ENCODE measurements at regions not wholly inside any gene's neighbourhood (a gene's known extent, or its start where the extent isn't known, plus 50 kb on each side); places are given as distances from the start of the nearest gene placed in this dataset.

DNA sequence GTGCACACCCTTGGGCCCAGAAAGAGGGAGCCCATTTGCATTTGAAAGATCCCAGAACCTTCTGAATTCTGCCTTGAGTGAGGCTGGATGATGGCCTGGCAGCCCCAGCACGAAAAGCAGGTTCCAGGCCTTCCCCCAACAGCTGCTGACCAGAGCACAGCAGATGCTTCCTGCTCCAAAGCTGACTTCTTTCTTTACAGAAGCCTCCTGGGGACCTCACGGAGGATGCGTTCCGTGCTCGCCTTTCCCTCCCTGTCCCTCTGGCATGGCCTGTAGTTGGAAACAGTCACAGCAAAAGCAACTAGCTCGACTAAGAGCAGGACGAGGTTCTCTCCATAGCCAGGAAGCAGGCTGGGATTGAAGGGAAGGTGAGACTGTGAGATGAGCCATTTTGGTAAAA is 107.7 kb upstream of the B3GAT1 start:
- DNase-seq: no peak

- no peak for DNase-seq
Observed at GRCh38 chr11:134519390-134519750, 107.3 kb upstream of the B3GAT1 start.

DNA sequence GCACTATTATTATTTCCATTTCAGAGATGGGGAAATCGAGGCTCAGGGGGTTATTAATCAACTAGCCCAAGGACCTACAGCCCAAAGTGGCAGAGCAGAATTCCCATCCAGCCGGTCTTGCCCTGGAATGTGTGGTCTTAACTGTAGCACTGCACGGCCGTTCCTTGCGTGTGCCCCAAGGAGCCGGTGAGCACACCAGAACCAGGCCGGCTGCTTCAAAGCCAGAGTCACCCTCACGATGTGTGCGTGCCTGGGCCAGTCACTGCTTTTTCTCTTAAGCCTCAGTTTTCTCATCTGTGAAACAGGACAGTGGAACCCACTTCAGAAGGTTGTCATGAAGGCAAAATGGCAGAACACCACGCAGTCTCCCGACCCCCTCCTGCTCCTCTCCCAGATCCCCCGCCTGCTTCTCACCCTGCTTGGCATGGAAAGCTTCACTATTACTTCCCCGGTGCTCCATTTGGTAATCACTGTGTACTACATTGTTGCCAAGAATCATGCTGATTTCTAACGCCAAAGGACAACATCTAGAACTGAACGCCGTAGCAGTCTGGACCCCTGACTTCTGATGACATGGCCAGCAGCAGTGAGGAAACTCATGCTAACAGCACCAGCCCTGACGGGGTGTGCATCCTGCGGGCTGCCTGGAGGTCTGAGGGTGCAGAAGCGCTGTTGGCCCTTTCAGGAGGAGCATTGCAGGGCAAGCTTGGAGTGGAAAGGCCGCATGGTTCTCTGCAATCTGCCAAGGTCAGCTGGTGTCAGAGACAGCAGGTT is 106.8 kb upstream of the B3GAT1 start:
- no peak for DNase-seq

DNA sequence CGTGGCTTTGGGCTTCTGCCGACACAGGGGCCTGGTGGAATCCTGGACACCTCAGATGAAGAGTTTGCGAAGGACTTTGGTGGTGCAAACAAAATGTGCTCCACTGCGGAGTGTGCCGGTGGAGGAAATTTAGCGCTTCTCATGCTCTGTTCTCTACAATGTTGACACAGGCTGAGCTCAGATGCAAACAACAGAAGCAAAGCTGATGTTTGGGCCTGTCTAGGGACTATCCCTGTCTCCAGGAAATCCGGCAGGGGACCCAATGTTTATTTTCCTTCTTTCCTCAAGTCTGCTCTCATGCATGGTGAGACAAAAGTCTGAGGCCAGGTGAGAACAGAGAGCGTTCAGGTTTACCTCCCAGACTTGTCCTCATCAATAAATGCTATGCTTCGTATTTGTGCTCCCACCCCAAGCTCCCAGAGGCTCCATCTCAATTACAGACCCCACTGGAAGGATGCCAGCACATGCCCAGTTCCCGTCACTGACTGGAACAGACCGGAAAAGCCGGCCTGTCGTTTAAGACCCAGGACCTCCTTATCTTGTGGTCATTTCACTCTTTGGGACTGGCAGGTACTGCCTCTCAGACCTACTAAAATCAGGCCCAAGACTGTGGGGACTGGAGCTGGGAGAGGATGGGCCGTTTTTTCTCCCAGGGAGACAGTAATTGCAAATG is 105.7 kb upstream of the B3GAT1 start:
- DNase-seq: no peak

GRCh38 chr11:134517115-134517514 is 105.1 kb upstream of the B3GAT1 start:
- DNase-seq: no peak

DNA sequence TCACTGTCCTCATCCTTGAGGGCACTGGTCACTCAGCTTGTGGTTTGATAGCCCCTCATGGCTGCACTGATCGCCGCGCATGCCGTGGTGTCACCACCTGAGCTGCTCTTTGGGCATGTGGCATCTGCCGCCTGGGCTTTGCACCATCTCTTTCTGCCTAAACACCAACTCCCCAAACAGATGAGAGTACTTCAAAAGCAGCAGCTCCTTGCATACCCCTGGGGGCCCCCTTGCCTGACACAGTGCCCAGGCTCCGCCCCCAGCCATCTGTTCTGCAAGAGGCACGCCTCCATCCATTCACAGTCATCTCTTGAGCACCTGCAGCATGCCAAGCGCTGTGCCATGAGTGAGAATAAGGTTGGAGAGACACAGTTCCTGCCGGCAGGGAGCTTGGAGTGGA is 104.5 kb upstream of the B3GAT1 start:
- no peak for DNase-seq

- DNase-seq: no peak
Observed at GRCh38 chr11:134515081-134515960, 103.3 kb upstream of the B3GAT1 start.

DNA sequence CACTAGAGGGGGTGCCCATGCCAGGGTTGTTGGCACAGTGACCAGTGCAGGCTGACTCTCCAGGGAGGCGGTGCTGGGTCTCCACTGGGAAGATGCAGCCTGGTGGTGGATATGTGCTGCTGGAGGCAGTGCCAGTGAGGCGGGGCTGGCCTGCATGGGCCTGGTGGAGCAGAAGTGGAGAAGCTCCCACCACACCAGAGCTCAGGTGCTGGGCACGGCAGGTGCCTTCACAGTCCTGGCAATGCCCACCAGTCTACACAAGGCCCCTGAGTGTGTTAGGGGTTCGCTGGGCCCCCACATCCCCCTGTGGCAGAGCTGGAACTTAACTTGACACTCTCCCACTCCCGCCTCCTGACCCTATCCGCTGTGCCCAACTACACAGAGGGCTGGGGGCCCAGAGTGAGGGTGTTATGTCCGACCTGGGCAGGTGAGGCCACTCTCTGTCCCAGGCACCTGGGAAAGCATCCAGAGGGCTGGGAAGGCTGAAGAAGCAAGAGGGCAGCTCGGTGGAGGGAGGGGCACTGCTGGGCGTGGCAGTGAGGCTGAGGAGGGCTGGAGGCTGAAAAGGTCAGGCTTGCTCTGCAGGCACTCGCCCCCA is 102.4 kb upstream of the B3GAT1 start:
- DNase-seq: no peak

GRCh38 chr11:134513585-134514120 is 101.6 kb upstream of the B3GAT1 start:
- DNase-seq: no peak

- no peak for DNase-seq
Observed at GRCh38 chr11:134512571-134513538, 100.8 kb upstream of the B3GAT1 start.

- no peak for DNase-seq
Observed at GRCh38 chr11:134512061-134512460, 100.0 kb upstream of the B3GAT1 start.

GRCh38 chr11:134511255-134511654 is 99.2 kb upstream of the B3GAT1 start:
- DNase-seq: no peak

DNA sequence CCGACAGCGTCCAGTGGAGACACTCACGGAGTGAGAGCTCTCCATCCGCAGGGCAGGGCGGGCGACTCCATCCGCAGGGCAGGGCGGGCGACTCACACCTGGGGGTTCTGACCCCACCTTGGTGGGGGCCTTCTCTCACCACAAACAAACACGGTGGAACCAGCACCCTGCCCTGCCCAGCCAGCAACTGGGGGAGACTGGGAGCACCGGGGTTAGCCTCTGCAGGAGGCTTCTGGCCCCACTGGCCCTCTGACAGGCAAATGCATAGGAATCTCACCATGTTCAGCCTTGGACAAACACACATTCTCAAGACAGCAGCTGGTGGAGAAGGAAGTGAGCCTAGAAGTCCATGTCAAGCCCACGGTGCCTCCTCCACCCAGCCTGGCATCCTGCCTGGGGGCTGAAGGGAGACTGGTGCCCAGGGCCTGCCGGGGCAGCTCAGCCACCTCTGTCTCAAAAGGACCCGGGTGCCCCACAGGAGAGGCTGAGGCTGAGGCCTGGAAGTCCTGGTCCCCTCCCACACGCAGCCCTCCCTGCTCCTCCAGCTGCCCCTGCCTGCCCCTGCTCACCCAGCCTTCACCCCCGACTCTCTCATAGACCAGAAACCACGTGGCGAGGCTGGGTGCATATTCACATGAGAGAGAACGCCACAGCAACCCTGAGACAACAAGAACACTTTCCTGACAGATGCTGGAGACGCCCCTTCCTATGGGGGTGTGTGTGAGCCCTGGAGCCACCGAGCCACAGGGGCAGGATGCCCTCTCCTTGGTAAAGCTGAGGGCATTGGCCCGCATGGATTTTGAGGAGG is 98.4 kb upstream of the B3GAT1 start:
- no peak for DNase-seq

- no peak for DNase-seq
Observed at GRCh38 chr11:134509381-134510232, 97.6 kb upstream of the B3GAT1 start.

GRCh38 chr11:134508219-134508990 is 96.4 kb upstream of the B3GAT1 start:
- DNase-seq: no peak

GRCh38 chr11:134506046-134506445 is 94.0 kb upstream of the B3GAT1 start:
- no peak for DNase-seq

- DNase-seq: no peak
Observed at GRCh38 chr11:134505125-134505524, 93.1 kb upstream of the B3GAT1 start.

- DNase-seq: no peak
Observed at GRCh38 chr11:134504146-134504905, 92.3 kb upstream of the B3GAT1 start.

Measured in inflammatory macrophage treated with lipopolysaccharide for 4 hours (primary cell).